GM23338 (cell line): ENCODE measurements at regions not wholly inside any gene's neighbourhood (a gene's known extent, or its start where the extent isn't known, plus 50 kb on each side); places are given as distances from the start of the nearest gene placed in this dataset.

Experiments used
- ATAC-seq: fragments of 200-7000 bp; cut with Tn5 transposase; 3 replicates; pipeline ENCODE4 v1.9.1; 2020
- DNase-seq: peaks from one replicate; pipeline ENCODE4 v3.0.0-alpha.2; 2015; ENCODE audit warnings: low spot score
- H2AFZ ChIP-seq: fragments of 200-600 bp; sonication (generic); 2 replicates; pipeline ENCODE4 v1.8.0; 2016; ENCODE audit warnings: antibody characterized with exemption, mild to moderate bottlenecking, moderate library complexity
- H3F3A ChIP-seq: fragments of 200-600 bp; sonication (generic); replicated peaks from 2 replicates; pipeline ENCODE4 v1.8.0; 2017; ENCODE audit warnings: antibody characterized with exemption, mixed run types, low read depth
- H3K27ac ChIP-seq: fragments of 200-600 bp; sonication (generic); 2 replicates; pipeline ENCODE4 v1.6.1; 2016; ENCODE audit warnings: low read depth
- H3K27me3 ChIP-seq: fragments of 200-600 bp; sonication (generic); 2 replicates; pipeline ENCODE4 v1.8.0; 2016; ENCODE audit warnings: mild to moderate bottlenecking, mixed run types, moderate library complexity; ENCODE audit not compliant: insufficient read depth
- H3K36me3 ChIP-seq: fragments of 200-600 bp; sonication (generic); 2 replicates; pipeline ENCODE4 v1.8.0; 2016; ENCODE audit warnings: mild to moderate bottlenecking; ENCODE audit not compliant: insufficient read depth
- H3K4me1 ChIP-seq: fragments of 200-600 bp; sonication (generic); 2 replicates; pipeline ENCODE4 v1.8.0; 2016; ENCODE audit warnings: mild to moderate bottlenecking, moderate library complexity; ENCODE audit not compliant: insufficient read depth
- H3K4me2 ChIP-seq: fragments of 200-600 bp; sonication (generic); 2 replicates; pipeline ENCODE4 v1.7.1; 2017; ENCODE audit warnings: mixed run types
- H3K4me3 ChIP-seq: fragments of 200-600 bp; sonication (generic); 2 replicates; pipeline ENCODE4 v1.6.1; 2016; ENCODE audit warnings: mixed run types
- H3K79me2 ChIP-seq: fragments of 200-600 bp; sonication (generic); replicated peaks from 2 replicates; pipeline ENCODE4 v1.8.0; 2017; ENCODE audit warnings: mild to moderate bottlenecking; ENCODE audit not compliant: insufficient read depth
- H3K9me2 ChIP-seq: fragments of 200-600 bp; sonication (generic); 2 replicates; pipeline ENCODE4 v1.8.0; 2017; ENCODE audit not compliant: insufficient read depth
- H4K20me1 ChIP-seq: fragments of 200-600 bp; sonication (generic); replicated peaks from 2 replicates; pipeline ENCODE4 v1.8.0; 2017; ENCODE audit warnings: mild to moderate bottlenecking; ENCODE audit not compliant: insufficient read depth
- H3K27ac Mint-ChIP-seq: 2 replicates; pipeline ENCODE4 v1.8.0; 2020; ENCODE audit warnings: inconsistent platforms, mild to moderate bottlenecking, moderate library complexity, mixed read lengths
- H3K27me3 Mint-ChIP-seq: 3 replicates; pipeline ENCODE4 v1.8.0; 2022; ENCODE audit warnings: low read depth, mild to moderate bottlenecking, moderate library complexity, mixed read lengths, inconsistent platforms; ENCODE audit not compliant: insufficient read depth, poor library complexity
- H3K36me3 Mint-ChIP-seq: 3 replicates; pipeline ENCODE4 v1.8.0; 2021; ENCODE audit warnings: low read depth, mild to moderate bottlenecking, inconsistent platforms, moderate library complexity, mixed read lengths
- H3K4me1 Mint-ChIP-seq: 3 replicates; pipeline ENCODE4 v1.8.0; 2020; ENCODE audit warnings: mild to moderate bottlenecking, inconsistent platforms, mixed read lengths
- H3K4me3 Mint-ChIP-seq: 3 replicates; pipeline ENCODE4 v1.8.0; 2021; ENCODE audit warnings: moderate library complexity, mild to moderate bottlenecking, inconsistent platforms, mixed read lengths
- H3K9me3 Mint-ChIP-seq: 3 replicates; pipeline ENCODE4 v1.8.0; 2020; ENCODE audit warnings: moderate library complexity, mild to moderate bottlenecking, inconsistent platforms, mixed read lengths
- CREB1 ChIP-seq: fragments of 250-450 bp; sonication (Bioruptor Pico); IDR thresholded peaks from 2 replicates; pipeline ENCODE4 v1.5.0; 2020; ENCODE audit warnings: low read depth, mild to moderate bottlenecking, moderate library complexity
- ETS1 ChIP-seq: IDR thresholded peaks from 2 replicates; pipeline ENCODE4 v1.6.1; 2016; ENCODE audit warnings: antibody characterized with exemption
- EZH2phosphoT487 ChIP-seq: fragments of 200-600 bp; sonication (generic); IDR thresholded peaks from one replicate; pipeline ENCODE4 v1.8.1; 2018; ENCODE audit warnings: antibody characterized with exemption; ENCODE audit not compliant: unreplicated experiment
- JUNB ChIP-seq: IDR thresholded peaks from one replicate; pipeline ENCODE4 v1.6.1; 2016; ENCODE audit warnings: antibody characterized with exemption; ENCODE audit not compliant: unreplicated experiment
- NANOG ChIP-seq: IDR thresholded peaks from 2 replicates; pipeline ENCODE4 v1.6.1; 2016; ENCODE audit warnings: antibody characterized with exemption, borderline replicate concordance
- STAT1 ChIP-seq: IDR thresholded peaks from one replicate; pipeline ENCODE4 v1.6.1; 2016; ENCODE audit warnings: antibody characterized with exemption; ENCODE audit not compliant: unreplicated experiment
- ZNF114 ChIP-seq: fragments of 250-450 bp; sonication (Bioruptor Pico); IDR thresholded peaks from 2 replicates; pipeline ENCODE4 v1.5.0; 2020; ENCODE audit warnings: mild to moderate bottlenecking, moderate library complexity
- ZNF331 ChIP-seq: fragments of 250-450 bp; sonication (Bioruptor Pico); IDR thresholded peaks from 2 replicates; pipeline ENCODE4 v1.5.0; 2020; ENCODE audit warnings: low read depth, mild to moderate bottlenecking, moderate library complexity
- TF ChIP-seq, protein P1 (sequence below), 2 experiments: fragments of 200-600 bp in 1 of 2; sonication (generic) in 1 of 2; conservative IDR thresholded peaks; 2 replicates each; pipeline versions ENCODE4 v1.5.1 to v1.6.1; 2016 to 2017; ENCODE audit warnings: antibody characterized with exemption in 2 of 2, low read depth in 2 of 2, mild to moderate bottlenecking in 2 of 2, moderate library complexity in 1 of 2
- TF ChIP-seq, protein P2 (sequence below): IDR thresholded peaks from one replicate; pipeline ENCODE4 v1.6.1; 2018; ENCODE audit warnings: antibody characterized with exemption; ENCODE audit not compliant: unreplicated experiment
- TF ChIP-seq, protein P3 (sequence below): fragments of 250-450 bp; sonication (Bioruptor Pico); IDR thresholded peaks from 2 replicates; pipeline ENCODE4 v1.5.0; 2020; ENCODE audit warnings: mild to moderate bottlenecking, moderate library complexity

GRCh38 chr1:199308349-199308846, 669.6 kb downstream of the PTPRC start:
- Mint-ChIP-seq H3K27me3 (no peaks in the 10 kb centered on the region), H3K36me3 (no peaks in the 10 kb centered on the region), H3K9me3 (no peaks in the 10 kb centered on the region), H3K27ac (no peak overlapping the region), H3K4me3 (no peak overlapping the region), H3K4me1 (peaks cover 44% of the 10 kb centered on the region)
- Histone ChIP-seq H3F3A (no peaks in the 10 kb centered on the region), H3K27ac (no peak overlapping the region), H3K27me3 (no peaks in the 10 kb centered on the region), H3K4me3 (no peak overlapping the region), H4K20me1 (no peaks in the 10 kb centered on the region), H2AFZ (no peak overlapping the region), H3K79me2 (no peaks in the 10 kb centered on the region), H3K4me1 (peaks cover 31% of the 10 kb centered on the region), H3K9me2 (no peaks in the 10 kb centered on the region), H3K4me2 (no peak overlapping the region), H3K36me3 (no peaks in the 10 kb centered on the region)
- TF ChIP-seq, protein P1, sequence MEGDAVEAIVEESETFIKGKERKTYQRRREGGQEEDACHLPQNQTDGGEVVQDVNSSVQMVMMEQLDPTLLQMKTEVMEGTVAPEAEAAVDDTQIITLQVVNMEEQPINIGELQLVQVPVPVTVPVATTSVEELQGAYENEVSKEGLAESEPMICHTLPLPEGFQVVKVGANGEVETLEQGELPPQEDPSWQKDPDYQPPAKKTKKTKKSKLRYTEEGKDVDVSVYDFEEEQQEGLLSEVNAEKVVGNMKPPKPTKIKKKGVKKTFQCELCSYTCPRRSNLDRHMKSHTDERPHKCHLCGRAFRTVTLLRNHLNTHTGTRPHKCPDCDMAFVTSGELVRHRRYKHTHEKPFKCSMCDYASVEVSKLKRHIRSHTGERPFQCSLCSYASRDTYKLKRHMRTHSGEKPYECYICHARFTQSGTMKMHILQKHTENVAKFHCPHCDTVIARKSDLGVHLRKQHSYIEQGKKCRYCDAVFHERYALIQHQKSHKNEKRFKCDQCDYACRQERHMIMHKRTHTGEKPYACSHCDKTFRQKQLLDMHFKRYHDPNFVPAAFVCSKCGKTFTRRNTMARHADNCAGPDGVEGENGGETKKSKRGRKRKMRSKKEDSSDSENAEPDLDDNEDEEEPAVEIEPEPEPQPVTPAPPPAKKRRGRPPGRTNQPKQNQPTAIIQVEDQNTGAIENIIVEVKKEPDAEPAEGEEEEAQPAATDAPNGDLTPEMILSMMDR (conservative IDR thresholded peaks at IDR 0.05; ENCODE audit: low read depth in 2 of 2) = no peak
- no peak for TF ChIP-seq ZNF114 (CRISPR knock-in tag)
- TF ChIP-seq CREB1 (CRISPR knock-in tag) = no peak
- no peak for TF ChIP-seq ETS1
- TF ChIP-seq, protein P2, sequence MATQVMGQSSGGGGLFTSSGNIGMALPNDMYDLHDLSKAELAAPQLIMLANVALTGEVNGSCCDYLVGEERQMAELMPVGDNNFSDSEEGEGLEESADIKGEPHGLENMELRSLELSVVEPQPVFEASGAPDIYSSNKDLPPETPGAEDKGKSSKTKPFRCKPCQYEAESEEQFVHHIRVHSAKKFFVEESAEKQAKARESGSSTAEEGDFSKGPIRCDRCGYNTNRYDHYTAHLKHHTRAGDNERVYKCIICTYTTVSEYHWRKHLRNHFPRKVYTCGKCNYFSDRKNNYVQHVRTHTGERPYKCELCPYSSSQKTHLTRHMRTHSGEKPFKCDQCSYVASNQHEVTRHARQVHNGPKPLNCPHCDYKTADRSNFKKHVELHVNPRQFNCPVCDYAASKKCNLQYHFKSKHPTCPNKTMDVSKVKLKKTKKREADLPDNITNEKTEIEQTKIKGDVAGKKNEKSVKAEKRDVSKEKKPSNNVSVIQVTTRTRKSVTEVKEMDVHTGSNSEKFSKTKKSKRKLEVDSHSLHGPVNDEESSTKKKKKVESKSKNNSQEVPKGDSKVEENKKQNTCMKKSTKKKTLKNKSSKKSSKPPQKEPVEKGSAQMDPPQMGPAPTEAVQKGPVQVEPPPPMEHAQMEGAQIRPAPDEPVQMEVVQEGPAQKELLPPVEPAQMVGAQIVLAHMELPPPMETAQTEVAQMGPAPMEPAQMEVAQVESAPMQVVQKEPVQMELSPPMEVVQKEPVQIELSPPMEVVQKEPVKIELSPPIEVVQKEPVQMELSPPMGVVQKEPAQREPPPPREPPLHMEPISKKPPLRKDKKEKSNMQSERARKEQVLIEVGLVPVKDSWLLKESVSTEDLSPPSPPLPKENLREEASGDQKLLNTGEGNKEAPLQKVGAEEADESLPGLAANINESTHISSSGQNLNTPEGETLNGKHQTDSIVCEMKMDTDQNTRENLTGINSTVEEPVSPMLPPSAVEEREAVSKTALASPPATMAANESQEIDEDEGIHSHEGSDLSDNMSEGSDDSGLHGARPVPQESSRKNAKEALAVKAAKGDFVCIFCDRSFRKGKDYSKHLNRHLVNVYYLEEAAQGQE = no peak
- TF ChIP-seq ZNF331 (CRISPR knock-in tag) = no peak
- no peak for TF ChIP-seq NANOG
- TF ChIP-seq STAT1 = no peak
- no peak for TF ChIP-seq JUNB
- no peak for TF ChIP-seq EZH2phosphoT487
- TF ChIP-seq, protein P3, sequence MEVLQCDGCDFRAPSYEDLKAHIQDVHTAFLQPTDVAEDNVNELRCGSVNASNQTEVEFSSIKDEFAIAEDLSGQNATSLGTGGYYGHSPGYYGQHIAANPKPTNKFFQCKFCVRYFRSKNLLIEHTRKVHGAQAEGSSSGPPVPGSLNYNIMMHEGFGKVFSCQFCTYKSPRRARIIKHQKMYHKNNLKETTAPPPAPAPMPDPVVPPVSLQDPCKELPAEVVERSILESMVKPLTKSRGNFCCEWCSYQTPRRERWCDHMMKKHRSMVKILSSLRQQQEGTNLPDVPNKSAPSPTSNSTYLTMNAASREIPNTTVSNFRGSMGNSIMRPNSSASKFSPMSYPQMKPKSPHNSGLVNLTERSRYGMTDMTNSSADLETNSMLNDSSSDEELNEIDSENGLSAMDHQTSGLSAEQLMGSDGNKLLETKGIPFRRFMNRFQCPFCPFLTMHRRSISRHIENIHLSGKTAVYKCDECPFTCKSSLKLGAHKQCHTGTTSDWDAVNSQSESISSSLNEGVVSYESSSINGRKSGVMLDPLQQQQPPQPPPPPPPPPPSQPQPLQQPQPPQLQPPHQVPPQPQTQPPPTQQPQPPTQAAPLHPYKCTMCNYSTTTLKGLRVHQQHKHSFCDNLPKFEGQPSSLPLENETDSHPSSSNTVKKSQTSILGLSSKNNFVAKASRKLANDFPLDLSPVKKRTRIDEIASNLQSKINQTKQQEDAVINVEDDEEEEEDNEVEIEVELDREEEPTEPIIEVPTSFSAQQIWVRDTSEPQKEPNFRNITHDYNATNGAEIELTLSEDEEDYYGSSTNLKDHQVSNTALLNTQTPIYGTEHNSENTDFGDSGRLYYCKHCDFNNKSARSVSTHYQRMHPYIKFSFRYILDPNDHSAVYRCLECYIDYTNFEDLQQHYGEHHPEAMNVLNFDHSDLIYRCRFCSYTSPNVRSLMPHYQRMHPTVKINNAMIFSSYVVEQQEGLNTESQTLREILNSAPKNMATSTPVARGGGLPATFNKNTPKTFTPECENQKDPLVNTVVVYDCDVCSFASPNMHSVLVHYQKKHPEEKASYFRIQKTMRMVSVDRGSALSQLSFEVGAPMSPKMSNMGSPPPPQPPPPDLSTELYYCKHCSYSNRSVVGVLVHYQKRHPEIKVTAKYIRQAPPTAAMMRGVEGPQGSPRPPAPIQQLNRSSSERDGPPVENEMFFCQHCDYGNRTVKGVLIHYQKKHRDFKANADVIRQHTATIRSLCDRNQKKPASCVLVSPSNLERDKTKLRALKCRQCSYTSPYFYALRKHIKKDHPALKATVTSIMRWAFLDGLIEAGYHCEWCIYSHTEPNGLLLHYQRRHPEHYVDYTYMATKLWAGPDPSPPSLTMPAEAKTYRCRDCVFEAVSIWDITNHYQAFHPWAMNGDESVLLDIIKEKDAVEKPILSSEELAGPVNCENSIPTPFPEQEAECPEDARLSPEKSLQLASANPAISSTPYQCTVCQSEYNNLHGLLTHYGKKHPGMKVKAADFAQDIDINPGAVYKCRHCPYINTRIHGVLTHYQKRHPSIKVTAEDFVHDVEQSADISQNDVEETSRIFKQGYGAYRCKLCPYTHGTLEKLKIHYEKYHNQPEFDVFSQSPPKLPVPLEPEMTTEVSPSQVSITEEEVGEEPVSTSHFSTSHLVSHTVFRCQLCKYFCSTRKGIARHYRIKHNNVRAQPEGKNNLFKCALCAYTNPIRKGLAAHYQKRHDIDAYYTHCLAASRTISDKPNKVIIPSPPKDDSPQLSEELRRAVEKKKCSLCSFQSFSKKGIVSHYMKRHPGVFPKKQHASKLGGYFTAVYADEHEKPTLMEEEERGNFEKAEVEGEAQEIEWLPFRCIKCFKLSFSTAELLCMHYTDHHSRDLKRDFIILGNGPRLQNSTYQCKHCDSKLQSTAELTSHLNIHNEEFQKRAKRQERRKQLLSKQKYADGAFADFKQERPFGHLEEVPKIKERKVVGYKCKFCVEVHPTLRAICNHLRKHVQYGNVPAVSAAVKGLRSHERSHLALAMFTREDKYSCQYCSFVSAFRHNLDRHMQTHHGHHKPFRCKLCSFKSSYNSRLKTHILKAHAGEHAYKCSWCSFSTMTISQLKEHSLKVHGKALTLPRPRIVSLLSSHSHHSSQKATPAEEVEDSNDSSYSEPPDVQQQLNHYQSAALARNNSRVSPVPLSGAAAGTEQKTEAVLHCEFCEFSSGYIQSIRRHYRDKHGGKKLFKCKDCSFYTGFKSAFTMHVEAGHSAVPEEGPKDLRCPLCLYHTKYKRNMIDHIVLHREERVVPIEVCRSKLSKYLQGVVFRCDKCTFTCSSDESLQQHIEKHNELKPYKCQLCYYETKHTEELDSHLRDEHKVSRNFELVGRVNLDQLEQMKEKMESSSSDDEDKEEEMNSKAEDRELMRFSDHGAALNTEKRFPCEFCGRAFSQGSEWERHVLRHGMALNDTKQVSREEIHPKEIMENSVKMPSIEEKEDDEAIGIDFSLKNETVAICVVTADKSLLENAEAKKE (CRISPR knock-in tag) = no peak
- no peak for DNase-seq
- no peak for ATAC-seq
